Mucosa of descending colon (tissue), 3 donors: ENCODE measurements at regions not wholly inside any gene's neighbourhood (a gene's known extent, or its start where the extent isn't known, plus 50 kb on each side); places are given as distances from the start of the nearest gene placed in this dataset.
A peak's percentile ranks its signal among the peaks of the same experiment; 100 is the strongest.

ENCODE experiments used
- ATAC-seq: fragments of 200-7000 bp; cut with Tn5 transposase; one replicate; pipeline ENCODE4 v1.9.1; 2020; ENCODE audit warnings: mild to moderate bottlenecking, moderate library complexity
- DNase-seq, 3 donors: peaks; one replicate each; pipeline ENCODE4 v3.0.0-alpha.2; 2020
- H3K36me3 ChIP-seq: fragments of 200-600 bp; one replicate; pipeline ENCODE4 v1.8.0; 2021; ENCODE audit warnings: low read depth, mild to moderate bottlenecking
- H3K4me1 ChIP-seq: fragments of 200-600 bp; one replicate; pipeline ENCODE4 v1.8.0; 2021; ENCODE audit warnings: low read depth, mild to moderate bottlenecking
- H3K4me3 ChIP-seq: fragments of 200-600 bp; one replicate; pipeline ENCODE4 v1.8.0; 2021; ENCODE audit warnings: mild to moderate bottlenecking
- H3K9me3 ChIP-seq: fragments of 200-600 bp; one replicate; pipeline ENCODE4 v1.8.0; 2021; ENCODE audit warnings: mild to moderate bottlenecking
- intact Hi-C, 2 donors: fragments of 100-400 bp; cut with DNase I in 1 of 2; cut with micrococcal nuclease in 1 of 2; formaldehyde crosslinking; loops; one replicate each; pipeline versions ENCODE4 v1.11.0 to v1.11.1; 2022; cut with DNase I, micrococcal nuclease
- TF ChIP-seq, protein P1 (sequence below): fragments of 200-600 bp; IDR thresholded peaks from one replicate; pipeline ENCODE4 v1.8.0; 2022; ENCODE audit warnings: antibody characterized with exemption, mild to moderate bottlenecking
- donor health status: DM: no; HTN: no; CAD: no; lungs with moderate emphysema.
- donor health status: DM: no; HTN: no; CAD: no.
- donor health status: DM: no; HTN: yes; CAD: no.

DNA sequence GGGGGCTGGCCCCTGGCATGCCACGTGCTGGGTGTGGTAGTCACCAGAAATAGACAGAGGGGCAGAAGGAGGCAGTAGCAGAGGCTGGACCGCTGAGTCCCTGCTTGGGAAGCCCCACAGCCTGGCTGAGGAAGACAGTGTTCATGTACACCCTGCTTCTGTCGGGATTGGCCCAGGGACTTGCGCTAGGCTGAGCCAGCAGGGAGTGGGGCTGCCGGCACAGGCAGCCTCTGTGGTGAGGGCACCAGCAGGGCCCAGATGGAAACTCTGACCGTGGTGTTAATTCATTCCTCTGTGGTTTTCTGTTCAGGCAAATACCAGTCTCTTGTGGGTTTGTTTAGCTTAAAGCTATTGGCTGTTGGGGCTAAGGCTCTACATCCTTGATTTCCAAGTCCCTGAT, 108.6 kb upstream of the RAD23B start:
- H3K4me1 ChIP-seq, result peaks cover 5% of the 10 kb centered on the region
- no peaks in the 10 kb centered on the region for H3K36me3 ChIP-seq
- TF ChIP-seq, protein P1, sequence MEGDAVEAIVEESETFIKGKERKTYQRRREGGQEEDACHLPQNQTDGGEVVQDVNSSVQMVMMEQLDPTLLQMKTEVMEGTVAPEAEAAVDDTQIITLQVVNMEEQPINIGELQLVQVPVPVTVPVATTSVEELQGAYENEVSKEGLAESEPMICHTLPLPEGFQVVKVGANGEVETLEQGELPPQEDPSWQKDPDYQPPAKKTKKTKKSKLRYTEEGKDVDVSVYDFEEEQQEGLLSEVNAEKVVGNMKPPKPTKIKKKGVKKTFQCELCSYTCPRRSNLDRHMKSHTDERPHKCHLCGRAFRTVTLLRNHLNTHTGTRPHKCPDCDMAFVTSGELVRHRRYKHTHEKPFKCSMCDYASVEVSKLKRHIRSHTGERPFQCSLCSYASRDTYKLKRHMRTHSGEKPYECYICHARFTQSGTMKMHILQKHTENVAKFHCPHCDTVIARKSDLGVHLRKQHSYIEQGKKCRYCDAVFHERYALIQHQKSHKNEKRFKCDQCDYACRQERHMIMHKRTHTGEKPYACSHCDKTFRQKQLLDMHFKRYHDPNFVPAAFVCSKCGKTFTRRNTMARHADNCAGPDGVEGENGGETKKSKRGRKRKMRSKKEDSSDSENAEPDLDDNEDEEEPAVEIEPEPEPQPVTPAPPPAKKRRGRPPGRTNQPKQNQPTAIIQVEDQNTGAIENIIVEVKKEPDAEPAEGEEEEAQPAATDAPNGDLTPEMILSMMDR, result no peak
- DNase-seq (peak in 1 of 3 donors; percentile 39), ATAC-seq (no peak)
- intact Hi-C loops, result loop anchor here in 1 of 2 donors (10.0 kb wide), 1 partner anchor 160 kb away; no protein-coding TSS in a partner anchor
- H3K9me3 ChIP-seq, result no peaks in the 10 kb centered on the region
- H3K4me3 ChIP-seq, result no peak overlapping the region

DNA sequence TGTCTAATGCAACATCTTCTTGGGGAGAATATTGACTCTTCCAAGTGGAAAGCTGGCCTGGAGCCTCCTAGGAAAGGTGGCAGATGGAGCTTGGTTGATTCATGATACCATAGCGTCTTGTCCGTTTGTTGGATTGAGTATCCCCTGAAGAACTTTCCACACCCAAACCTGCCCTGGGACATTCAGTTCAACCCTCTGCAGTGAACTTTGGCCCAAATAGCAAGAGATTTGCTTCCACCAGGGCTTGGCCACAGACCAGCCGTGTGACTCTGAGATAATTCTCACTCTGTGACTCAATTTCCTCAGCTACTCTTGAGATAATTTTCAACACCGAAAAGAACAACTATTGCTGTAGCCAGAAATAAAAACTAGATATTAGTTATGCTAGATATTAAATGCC, 108.0 kb upstream of the RAD23B start:
- Histone ChIP-seq H3K4me3 (no peak overlapping the region), H3K4me1 (peaks cover 5% of the 10 kb centered on the region), H3K9me3 (no peaks in the 10 kb centered on the region), H3K36me3 (no peaks in the 10 kb centered on the region)
- ATAC-seq (peak; percentile 50), DNase-seq (no peak)
- TF ChIP-seq, protein P1, result no peak
- intact Hi-C loops, result loop anchor here in 1 of 2 donors (10.0 kb wide), 1 partner anchor 160 kb away; no protein-coding TSS in a partner anchor

DNA sequence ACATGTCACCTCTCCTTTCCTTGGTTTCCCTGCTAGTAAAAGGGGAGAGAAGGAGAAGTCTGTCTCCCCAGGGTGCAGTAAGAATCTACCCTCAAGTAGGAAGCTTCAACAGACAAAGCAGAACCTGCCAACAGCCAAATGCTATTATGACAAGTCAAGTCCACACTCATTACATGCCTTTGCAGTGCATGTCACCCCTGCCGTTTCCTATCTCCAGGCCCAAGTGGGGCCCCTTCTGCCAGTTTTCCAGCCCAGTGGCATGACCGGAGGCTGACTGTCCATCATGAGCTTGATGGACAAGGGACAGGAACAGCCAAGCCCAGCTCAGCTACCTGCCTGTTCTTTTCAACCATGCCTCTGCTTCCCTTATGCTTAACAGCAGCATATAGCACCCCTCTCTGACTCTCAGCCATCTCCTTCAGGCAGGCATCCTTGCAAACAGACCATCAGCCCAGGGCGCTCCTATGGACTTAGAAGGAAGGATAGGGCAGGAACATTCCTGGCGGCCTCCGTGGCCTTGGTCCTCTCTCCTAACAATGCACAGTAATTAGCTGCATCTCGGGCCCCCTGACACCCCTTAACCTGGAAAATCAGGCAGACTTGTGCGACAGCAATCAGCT, 107.2 kb upstream of the RAD23B start:
- DNase-seq (no peak), ATAC-seq (no peak)
- TF ChIP-seq, protein P1, result no peak
- Histone ChIP-seq H3K4me1 (peaks cover 5% of the 10 kb centered on the region), H3K36me3 (no peaks in the 10 kb centered on the region), H3K9me3 (no peaks in the 10 kb centered on the region), H3K4me3 (no peak overlapping the region)
- intact Hi-C loops, result loop anchor here in 1 of 2 donors (10.0 kb wide), 1 partner anchor 159 kb away; no protein-coding TSS in a partner anchor

DNA sequence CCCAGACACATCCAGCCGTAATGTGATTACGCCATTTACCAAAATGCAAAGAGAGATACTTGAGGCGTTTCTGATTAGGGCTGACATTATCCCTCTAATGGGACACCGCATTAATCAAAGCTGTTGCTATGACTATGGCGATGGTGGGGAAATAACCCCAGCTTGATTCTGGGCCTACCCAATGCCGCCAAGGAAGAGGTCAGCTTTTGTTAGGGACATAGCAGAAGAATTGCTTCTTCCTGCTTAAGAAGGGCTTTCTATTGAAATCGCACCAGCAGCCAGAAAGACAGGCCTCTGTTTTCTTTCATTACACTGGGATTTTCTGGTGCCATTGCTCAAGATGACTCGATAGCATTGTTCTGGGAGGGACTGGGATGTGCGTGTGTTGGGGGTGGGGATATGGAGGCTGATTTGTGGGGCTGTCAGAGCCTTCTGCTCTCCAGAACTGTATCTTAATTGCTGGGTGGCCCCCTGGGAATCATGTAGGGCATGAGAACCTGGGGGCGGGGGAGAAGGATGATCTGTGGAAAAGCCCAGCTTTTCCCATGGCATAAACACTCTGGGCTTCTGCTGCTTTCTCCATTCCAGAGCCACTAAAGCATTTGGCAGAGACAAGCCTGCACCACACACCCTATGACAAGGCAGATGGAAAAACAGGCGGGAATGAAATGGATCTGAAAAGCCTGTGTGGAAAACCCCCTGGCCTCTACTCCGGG, 106.5 kb upstream of the RAD23B start:
- intact Hi-C loops, result loop anchor here in 1 of 2 donors (10.0 kb wide), 1 partner anchor 158 kb away; no protein-coding TSS in a partner anchor
- Histone ChIP-seq H3K4me1 (peaks cover 5% of the 10 kb centered on the region), H3K9me3 (no peaks in the 10 kb centered on the region), H3K36me3 (no peaks in the 10 kb centered on the region), H3K4me3 (no peak overlapping the region)
- ATAC-seq (no peak), DNase-seq (no peak)
- TF ChIP-seq, protein P1, result no peak

DNA sequence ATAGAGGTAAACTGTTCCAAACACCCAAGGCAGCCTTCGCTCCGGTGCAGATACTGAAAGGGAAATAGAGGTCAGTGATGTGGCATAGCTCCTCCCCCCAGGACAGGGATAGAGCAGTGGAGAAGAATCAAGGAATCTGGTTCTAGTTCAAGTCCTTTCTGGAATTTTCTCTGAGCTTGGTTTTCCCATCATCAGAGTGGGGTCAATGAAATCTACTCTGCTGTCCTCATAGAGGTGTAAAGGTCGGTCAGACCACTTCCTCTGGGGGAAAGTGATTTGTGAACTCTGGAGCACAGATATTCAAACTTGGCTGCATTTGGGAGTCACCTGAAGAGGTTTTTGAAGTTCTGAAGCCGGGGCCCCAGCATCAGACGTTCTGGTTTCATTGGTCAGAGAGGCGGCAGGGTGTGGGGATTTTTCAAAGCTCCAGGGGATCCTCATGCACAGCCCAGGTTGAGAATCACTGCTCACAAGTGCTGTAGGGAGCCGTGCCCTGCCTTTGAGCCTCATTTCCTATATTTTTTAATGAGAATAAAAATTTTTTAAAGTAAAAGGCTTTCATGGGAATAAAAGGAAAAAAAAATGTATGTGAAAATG, 105.7 kb upstream of the RAD23B start:
- H3K4me1 ChIP-seq, result peaks cover 5% of the 10 kb centered on the region
- DNase-seq, result no peak
- H3K4me3 ChIP-seq, result no peak overlapping the region
- intact Hi-C loops, result loop anchor here in 1 of 2 donors (10.0 kb wide), 1 partner anchor 157 kb away; no protein-coding TSS in a partner anchor
- no peaks in the 10 kb centered on the region for H3K9me3 ChIP-seq
- TF ChIP-seq, protein P1, result no peak
- ATAC-seq, result no peak
- H3K36me3 ChIP-seq, result no peaks in the 10 kb centered on the region
